Caco-2 (cell line): ENCODE measurements at regions not wholly inside any gene's neighbourhood (a gene's known extent, or its start where the extent isn't known, plus 50 kb on each side); places are given as distances from the start of the nearest gene placed in this dataset.

Experiments used
- BruUV-seq: library from RNA; stranded (reverse); fragments of 400-500 nt; replicated peaks from 2 replicates; lab custom pipeline; 2021; lab: Mats Ljungman, UMichigan
- CTCF ChIA-PET: fragments of 300-600 bp; sonication (Branson Sonifier 250); formaldehyde crosslinking; loops from one replicate; lab custom pipeline; 2022; ENCODE audit warnings: antibody characterized with exemption; lab: Charles Lee
- POLR2A ChIA-PET: fragments of 300-600 bp; sonication (Branson Sonifier 250); formaldehyde crosslinking; loops from one replicate; lab custom pipeline; 2022; ENCODE audit warnings: antibody characterized with exemption; lab: Charles Lee
- DNase-seq, 2 experiments: peaks; one replicate each; pipeline versions ENCODE4 v3.0.0 to v3.0.0-alpha.2; 2020 to 2022
- H3K27me3 ChIP-seq: replicated peaks from 2 replicates; pipeline ENCODE4 v1.6.0; 2011; ENCODE audit warnings: low read length; ENCODE audit not compliant: control insufficient read depth, insufficient read depth
- H3K36me3 ChIP-seq: 2 replicates; pipeline ENCODE4 v1.5.1; 2011; ENCODE audit warnings: low read length; ENCODE audit not compliant: control insufficient read depth, insufficient read depth
- H3K4me1 ChIP-seq: fragments of 250-450 bp; sonication (Bioruptor Pico); 2 replicates; pipeline ENCODE4 v1.5.1; 2020; ENCODE audit warnings: mild to moderate bottlenecking
- H3K4me3 ChIP-seq: 2 replicates; pipeline ENCODE4 v1.5.1; 2011; ENCODE audit warnings: low read depth, mild to moderate bottlenecking, control low read depth, low read length
- H3K9me3 ChIP-seq: fragments of 250-450 bp; sonication (Bioruptor Pico); 2 replicates; pipeline ENCODE4 v1.5.1; 2020; ENCODE audit warnings: mild to moderate bottlenecking, moderate library complexity
- H3K27ac Mint-ChIP-seq: one replicate; pipeline ENCODE4 v1.8.0; 2022; ENCODE audit warnings: mixed read lengths; ENCODE audit not compliant: unreplicated experiment
- H3K27me3 Mint-ChIP-seq: one replicate; pipeline ENCODE4 v1.8.0; 2022; ENCODE audit warnings: mixed read lengths; ENCODE audit not compliant: insufficient read depth, unreplicated experiment
- H3K36me3 Mint-ChIP-seq: one replicate; pipeline ENCODE4 v1.8.0; 2022; ENCODE audit warnings: mild to moderate bottlenecking, mixed read lengths; ENCODE audit not compliant: insufficient read depth, unreplicated experiment
- H3K4me1 Mint-ChIP-seq: one replicate; pipeline ENCODE4 v1.8.0; 2022; ENCODE audit warnings: low read depth, mixed read lengths; ENCODE audit not compliant: unreplicated experiment
- H3K4me3 Mint-ChIP-seq: one replicate; pipeline ENCODE4 v1.8.0; 2022; ENCODE audit warnings: mild to moderate bottlenecking, moderate library complexity, mixed read lengths; ENCODE audit not compliant: unreplicated experiment
- H3K9me3 Mint-ChIP-seq: one replicate; pipeline ENCODE4 v1.8.0; 2022; ENCODE audit warnings: mixed read lengths; ENCODE audit not compliant: unreplicated experiment
- CTCF ChIP-seq, 2 experiments: fragments of 200-600 bp in 1 of 2; IDR thresholded peaks; 1 replicate in 1 of 2; 2 replicates in 1 of 2; pipeline versions ENCODE4 v1.5.1 to v1.8.0; 2011 to 2022; ENCODE audit warnings: antibody characterized with exemption in 1 of 2, control low read depth in 1 of 2, inconsistent platforms in 1 of 2, low read depth in 1 of 2, low read length in 1 of 2, mild to moderate bottlenecking in 1 of 2, moderate library complexity in 1 of 2; ENCODE audit not compliant: insufficient read depth in 1 of 2, severe bottlenecking in 1 of 2, unreplicated experiment in 1 of 2
- intact Hi-C: fragments of 100-400 bp; cut with micrococcal nuclease; formaldehyde crosslinking; loops from one replicate; pipeline ENCODE4 v1.10.0; 2022; ENCODE audit not compliant: unreplicated experiment

DNA sequence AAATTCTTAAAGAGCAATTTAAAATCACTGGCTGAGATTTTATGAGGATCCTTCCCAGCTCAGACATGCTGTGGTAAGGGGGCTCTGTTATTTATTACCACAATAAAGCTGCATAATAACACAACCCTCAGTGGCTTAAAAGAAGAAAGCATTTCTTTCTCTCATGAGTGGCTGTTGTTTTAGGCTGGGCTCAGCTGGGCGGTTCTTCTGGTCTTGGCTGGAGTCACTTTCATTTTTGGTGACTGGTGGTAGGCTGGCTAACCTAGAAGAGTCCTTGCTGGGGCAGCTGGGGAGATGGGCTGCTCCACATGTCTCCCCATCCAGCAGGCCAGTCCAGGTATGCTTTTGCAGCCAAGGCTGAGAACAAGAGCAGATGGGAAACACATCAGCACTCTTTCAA is 113.0 kb upstream of the MSX1 start:
- DNase-seq, result no peak
- no peaks in the 10 kb centered on the region for H3K36me3 ChIP-seq
- H3K4me3 ChIP-seq, result no peak overlapping the region
- Mint-ChIP-seq H3K36me3 (no peaks in the 10 kb centered on the region), H3K4me1 (no peaks in the 10 kb centered on the region), H3K4me3 (no peak overlapping the region), H3K27me3 (no peaks in the 10 kb centered on the region), H3K27ac (no peak overlapping the region), H3K9me3 (peaks cover 13% of the 10 kb centered on the region)
- no peaks in the 10 kb centered on the region for H3K27me3 ChIP-seq
- no peaks in the 10 kb centered on the region; the same call in none of the 2 replicates for H3K9me3 ChIP-seq
- no TSS peak for BruUV-seq
- no peaks in the 10 kb centered on the region for H3K4me1 ChIP-seq
- ChIA-PET POLR2A (no interaction called here), CTCF (no interaction called here)
- TF ChIP-seq CTCF (IDR thresholded peaks at IDR 0.05; ENCODE audit: insufficient read depth in 1 of 2, low read depth in 1 of 2, low read length in 1 of 2, severe bottlenecking in 1 of 2, unreplicated experiment in 1 of 2), result no peak
- intact Hi-C loops, result no loop called here

DNA sequence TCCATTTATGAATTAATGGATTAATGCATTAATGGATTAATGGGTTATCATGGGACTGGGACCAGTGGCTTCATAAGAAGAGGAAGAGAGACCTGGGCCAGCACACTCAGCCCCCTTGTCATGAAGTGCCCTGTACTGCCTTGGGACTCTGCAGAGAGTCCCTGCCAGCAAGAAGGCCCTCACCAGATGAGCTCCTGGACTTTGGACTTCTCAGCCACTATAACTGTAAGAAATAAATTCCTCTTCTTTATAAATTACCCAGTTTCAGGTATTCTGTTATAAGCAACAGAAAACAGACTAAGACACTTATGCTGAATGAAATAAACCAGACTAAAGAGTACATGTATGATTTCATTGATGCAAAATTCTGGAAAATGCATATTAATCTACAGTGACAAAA is 119.4 kb upstream of the MSX1 start:
- no peaks in the 10 kb centered on the region for H3K4me1 Mint-ChIP-seq
- CTCF ChIA-PET, result no interaction called here
- H3K4me3 ChIP-seq, result no peak overlapping the region
- DNase-seq, result no peak
- H3K27me3 Mint-ChIP-seq, result no peaks in the 10 kb centered on the region
- no peaks in the 10 kb centered on the region for H3K27me3 ChIP-seq
- no peaks in the 10 kb centered on the region for H3K9me3 ChIP-seq
- no TSS peak for BruUV-seq
- no peak for TF ChIP-seq CTCF (IDR thresholded peaks at IDR 0.05; ENCODE audit: insufficient read depth in 1 of 2, low read depth in 1 of 2, low read length in 1 of 2, severe bottlenecking in 1 of 2, unreplicated experiment in 1 of 2)
- no peaks in the 10 kb centered on the region for H3K36me3 Mint-ChIP-seq
- POLR2A ChIA-PET, result no interaction called here
- intact Hi-C loops, result no loop called here
- no peak overlapping the region for H3K27ac Mint-ChIP-seq
- no peaks in the 10 kb centered on the region for H3K4me1 ChIP-seq
- peaks cover 10% of the 10 kb centered on the region for H3K9me3 Mint-ChIP-seq
- H3K36me3 ChIP-seq, result no peaks in the 10 kb centered on the region
- no peak overlapping the region for H3K4me3 Mint-ChIP-seq

GRCh38 chr4:4735870-4736269 is 123.6 kb upstream of the MSX1 start:
- H3K9me3 ChIP-seq, result no peaks in the 10 kb centered on the region
- intact Hi-C loops, result no loop called here
- H3K36me3 ChIP-seq, result no peaks in the 10 kb centered on the region
- BruUV-seq, result no TSS peak
- Mint-ChIP-seq H3K9me3 (no peaks in the 10 kb centered on the region), H3K4me1 (no peaks in the 10 kb centered on the region), H3K36me3 (no peaks in the 10 kb centered on the region), H3K27ac (no peak overlapping the region), H3K4me3 (no peak overlapping the region), H3K27me3 (no peaks in the 10 kb centered on the region)
- DNase-seq, result no peak
- no peaks in the 10 kb centered on the region for H3K27me3 ChIP-seq
- CTCF ChIA-PET, result no interaction called here
- TF ChIP-seq CTCF (IDR thresholded peaks at IDR 0.05; ENCODE audit: insufficient read depth in 1 of 2, low read depth in 1 of 2, low read length in 1 of 2, severe bottlenecking in 1 of 2, unreplicated experiment in 1 of 2), result no peak
- no peak overlapping the region for H3K4me3 ChIP-seq
- POLR2A ChIA-PET, result no interaction called here
- no peaks in the 10 kb centered on the region for H3K4me1 ChIP-seq
